SKM-1 treated with dmso at 0.1 percent for 144 hours (cell line): ENCODE measurements at regions not wholly inside any gene's neighbourhood (a gene's known extent, or its start where the extent isn't known, plus 50 kb on each side); places are given as distances from the start of the nearest gene placed in this dataset.

Experiments used
- DNase-seq: peaks from one replicate; lab custom pipeline; 2025; ENCODE audit not compliant: unreplicated experiment; lab: John Stamatoyannopoulos, UW

DNA sequence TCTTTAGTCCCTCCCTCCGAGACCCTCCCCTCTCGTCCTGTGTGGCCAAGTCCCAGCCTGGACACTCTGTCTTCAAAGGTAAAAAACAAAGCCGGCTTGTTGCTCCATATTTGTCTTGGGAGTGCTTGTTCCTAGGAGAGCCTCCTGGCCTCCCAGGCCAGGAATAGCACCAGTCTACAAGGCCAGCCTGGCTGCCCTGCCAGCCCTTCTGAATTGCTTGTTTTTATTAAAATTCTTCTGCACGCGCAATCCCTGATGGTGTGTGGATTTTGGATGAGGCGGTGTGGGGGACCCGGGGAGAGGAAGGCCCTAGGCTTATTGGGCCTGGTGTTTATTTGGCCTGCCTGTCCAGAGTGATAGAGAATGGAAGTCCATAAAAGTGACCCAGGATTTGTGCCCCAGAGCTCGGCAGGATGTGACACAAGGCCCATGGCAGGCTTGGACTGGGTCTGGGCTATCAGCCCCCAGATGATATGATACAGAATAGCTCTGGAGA lies 297.3 kb downstream of the CYP26B1 start:
- DNase-seq: no peak

DNA sequence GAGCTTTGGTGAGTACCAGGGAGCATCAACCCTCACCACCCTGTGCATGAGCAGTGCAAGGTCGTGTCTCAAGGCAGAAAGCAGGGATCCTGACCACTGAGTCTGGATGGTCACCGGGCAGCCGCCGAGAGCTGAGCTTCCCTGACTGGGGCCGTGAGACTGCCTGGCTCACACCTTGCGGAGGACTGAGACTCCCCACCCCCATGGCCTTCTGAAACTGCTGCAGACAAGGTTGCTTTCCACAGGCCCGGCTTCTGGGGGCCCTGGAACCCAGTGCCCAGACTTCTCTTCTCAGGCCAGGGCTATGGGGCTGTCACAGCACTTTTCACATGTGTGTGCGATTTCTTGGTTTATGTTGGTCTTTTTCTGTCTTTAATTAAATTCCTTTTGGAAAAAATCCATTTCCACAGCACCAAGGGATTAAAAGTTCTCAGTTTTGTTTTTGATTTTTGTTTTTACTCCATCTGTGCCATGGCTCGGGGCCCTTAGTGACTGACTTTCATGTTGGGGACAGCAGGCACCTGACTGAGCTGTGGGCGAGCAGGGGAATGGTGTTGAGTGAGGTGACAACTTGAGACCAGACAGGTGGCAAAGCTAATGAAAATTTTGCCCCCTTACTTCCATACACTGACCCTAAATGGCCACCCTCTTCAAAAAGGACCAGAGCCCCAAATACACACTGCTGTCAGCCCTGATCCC lies 297.9 kb downstream of the CYP26B1 start:
- DNase-seq: no peak

DNA sequence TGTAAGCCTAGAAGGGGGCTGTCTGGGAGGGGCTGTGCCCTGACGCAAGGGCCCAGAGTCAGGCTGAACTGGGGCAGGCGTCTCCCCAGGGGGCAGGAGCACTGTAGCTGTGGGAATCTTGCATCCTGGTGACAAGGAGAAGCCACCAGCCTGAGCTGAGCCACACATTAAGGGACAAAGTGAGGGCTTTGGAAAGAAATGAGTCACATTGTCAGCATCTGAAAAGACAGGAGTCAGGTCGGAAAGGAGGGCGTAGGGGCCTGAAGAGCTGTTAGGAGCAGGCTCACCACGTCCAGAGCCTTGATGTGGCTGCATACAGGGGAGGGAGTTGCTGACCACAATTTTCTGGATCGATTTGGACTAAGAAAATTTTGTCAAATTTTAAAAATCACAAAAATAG lies 298.6 kb downstream of the CYP26B1 start:
- no peak for DNase-seq

DNA sequence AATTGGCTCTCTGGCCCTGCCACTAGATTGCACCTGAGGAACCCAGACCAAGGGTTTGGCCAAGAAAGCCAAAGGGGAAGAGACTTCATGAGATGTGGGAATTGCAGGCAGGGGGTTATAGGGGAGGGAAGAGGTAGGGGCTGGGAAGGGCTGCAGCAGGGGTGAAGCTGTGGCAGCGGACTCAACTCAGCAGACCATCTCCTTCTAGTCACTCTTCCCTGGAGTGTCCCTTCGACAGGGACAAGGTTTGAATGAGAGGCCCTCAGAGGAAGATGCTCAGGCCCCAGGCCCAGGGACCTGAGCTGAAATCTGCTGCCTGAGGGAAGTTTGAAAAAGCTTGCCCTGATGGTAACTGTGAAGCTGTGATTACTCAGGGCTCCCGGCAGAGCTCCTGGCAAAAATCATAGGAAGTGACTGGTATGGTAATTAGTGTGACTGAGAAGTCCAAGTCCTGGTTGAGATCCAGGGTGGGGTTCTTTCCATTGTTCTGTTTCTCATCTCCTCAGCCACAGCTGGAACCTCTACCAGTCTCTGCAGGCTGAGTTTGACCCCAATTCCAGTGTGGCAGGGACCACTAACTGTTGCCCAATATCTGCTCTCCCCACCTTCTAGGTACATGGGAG lies 300.9 kb downstream of the CYP26B1 start:
- no peak for DNase-seq

DNA sequence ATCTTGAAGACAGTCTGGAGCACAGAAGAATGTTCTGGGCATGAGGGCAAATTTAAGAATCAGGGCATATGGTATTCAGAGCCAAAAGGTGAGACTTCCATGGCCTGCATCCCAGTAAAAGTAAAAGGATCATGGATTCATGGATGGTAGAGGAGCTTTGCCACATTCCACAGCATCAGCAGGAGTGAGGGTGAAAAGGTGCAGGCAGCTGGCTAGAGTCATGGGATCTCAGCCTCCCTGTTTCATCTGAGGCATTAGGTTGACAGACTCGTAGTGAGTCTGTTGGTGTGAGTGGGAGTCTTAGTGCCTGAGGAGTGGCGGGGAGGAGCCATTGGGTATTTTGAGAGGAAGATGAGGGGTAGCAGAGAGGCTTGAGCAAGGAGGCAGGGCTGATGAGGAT lies 301.6 kb downstream of the CYP26B1 start:
- DNase-seq: no peak

DNA sequence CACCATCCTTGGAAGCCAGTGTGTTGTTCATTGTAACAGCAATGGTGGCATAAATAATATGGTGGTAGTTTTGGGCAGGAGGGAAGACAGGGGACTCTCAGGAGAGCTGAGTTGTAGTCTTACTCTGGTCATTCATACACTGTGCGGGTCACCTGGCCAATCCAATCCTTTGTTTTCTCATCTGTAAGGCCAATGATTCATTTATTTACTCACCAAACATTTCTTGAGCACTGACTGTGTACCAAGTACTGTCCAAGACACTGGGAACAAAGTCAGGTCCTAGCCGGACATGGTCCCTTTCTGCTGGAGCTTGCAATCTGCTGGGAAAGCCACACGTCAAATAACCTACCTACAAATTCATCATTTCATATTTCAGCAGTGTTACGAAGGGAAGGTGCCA lies 302.7 kb downstream of the CYP26B1 start:
- no peak for DNase-seq

DNA sequence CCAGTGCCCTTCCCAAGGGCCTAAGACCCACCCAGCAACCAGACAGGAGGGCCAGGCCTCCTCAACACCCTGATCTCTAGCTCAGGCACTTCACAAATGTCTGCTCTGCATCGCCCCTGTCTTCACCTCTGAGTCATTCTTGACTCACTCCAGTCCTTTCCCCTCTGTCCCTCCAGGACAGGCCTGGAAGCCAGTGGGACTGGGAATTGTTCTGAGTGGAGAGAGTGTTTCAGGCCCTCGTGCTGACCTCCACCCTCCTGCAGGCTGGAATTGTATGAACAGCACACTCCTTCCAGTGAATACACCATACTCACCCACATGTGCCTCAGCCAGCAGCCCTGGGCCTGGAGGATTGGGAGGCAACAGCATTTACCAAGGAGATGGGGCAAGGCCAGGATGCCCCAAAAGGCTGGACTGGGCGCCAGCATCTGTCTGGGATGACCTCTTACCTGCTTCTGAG lies 304.2 kb downstream of the CYP26B1 start:
- no peak for DNase-seq

DNA sequence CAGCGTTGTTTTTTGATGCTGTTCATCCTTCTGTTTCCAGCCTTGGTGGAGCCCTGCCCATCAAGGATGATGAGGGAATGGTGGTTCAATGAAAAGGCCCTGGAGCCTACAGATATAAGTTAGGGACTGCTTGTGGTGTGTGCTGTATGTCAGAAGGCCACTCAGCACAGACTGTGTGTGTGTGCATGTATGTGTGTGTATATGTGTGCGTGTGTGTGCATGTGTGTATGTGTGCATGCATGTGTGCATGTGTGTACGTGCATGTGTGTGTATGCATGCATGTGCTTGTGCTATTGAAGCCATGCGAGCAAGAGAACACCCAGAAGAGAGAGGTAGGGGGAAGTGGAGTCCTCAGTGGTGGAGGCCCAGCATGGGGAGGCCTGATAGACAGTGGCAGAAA lies 304.9 kb downstream of the CYP26B1 start:
- DNase-seq: no peak

DNA sequence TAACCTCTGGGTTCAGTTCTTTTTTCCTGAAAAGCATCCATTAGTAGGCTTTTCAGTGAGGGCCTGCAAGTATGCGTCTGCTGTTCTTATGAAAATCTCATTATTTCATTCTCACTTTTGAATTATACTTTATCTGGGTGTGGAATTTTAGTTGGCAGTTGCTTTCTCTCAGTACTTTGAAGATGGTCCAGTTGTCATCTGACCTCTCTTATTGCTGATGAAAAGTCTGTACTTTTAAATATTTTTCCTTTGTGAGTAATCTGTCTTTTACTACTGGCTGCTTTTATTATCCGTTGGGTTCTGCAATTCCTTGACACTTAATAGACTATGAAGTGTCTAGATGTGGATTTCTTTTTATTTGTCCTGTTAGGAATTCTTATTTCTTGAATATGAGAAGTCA lies 307.8 kb downstream of the CYP26B1 start:
- no peak for DNase-seq

DNA sequence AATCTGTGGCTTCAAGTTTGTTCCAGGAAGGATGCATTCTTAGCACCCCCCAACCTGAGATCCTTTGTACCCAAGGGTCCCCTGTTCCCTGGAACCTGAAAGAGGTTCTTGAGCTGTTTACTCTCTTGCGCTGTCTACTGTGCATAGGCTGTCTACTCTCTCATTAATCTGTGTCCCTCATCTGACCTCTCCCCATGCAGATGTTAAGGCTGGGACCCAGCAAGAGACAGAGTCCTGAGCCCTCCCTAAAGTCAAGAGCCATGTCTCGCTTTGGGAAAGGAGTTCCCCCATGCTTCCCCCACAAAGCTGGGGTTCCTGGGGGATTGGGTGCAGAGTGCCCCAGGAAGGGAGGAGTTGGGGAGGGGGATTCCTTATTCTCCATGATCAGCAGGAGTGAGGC lies 312.9 kb downstream of the CYP26B1 start:
- no peak for DNase-seq

DNA sequence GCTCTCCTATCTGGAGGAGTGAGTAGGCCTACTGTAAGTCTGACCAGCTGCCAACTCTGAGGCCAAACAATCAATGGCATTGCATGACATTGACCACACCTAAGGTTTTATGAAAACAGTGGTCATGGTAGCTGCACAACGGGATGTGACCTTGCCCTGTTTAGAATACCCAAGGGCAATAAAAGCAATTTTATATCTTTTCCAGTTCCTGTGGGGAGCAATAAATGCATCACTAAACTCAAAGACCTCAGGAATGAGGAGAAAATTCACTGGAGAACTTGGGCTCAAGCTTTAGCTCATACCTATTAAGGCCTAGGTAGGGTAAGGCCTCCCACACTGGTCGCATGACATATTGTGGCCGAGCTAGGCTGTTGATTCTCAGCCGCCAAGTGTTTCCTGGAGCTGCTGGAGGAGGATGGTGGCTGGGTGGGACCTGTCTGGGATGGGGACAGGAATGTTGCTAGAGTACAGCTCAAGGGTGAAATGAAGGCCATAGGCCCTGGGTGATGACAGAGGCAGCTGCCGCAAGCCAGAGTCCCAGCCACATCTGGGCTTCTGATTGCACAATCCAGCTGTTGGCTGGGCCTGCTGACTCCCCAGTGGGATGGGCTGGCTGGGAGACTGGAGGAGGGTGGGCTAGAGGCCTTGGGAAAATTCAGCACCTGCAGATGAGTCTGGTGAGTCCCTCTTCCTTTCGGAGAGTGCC lies 313.7 kb downstream of the CYP26B1 start:
- no peak for DNase-seq

DNA sequence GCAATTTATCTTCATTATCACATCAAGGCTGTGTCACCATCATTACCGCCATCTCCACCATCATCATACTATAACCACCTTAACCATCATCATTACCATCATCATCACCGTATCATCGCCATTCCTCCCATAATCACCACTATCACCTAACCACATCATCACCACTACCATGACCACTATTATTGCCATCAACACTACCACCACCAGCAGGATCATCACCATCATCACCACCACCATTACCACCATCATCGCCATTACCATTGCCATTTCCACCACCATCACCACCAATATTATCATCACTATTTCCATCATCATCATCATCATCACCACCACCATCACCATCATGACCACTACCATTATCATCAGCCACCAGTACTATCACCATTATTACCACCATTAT lies 314.4 kb downstream of the CYP26B1 start:
- DNase-seq: no peak

DNA sequence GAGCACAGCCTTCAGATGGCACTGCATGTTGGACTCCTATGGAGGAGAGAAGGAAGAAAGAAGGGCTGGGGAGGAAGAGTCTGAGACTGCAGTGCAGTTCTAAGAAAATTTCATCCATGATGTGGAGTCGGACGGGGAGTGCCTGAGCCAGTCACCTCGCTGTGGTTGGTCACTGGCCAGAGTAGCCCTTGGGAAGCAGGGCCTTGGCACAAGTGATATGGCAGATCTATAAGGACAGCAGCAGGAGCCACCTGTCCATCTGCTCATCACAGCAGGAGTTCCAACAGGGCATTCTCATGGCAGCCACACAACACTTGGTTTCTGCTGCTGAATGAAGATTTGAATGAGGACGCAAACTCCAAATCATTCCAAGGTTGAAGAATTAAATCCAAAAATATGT lies 314.8 kb downstream of the CYP26B1 start:
- DNase-seq: no peak

DNA sequence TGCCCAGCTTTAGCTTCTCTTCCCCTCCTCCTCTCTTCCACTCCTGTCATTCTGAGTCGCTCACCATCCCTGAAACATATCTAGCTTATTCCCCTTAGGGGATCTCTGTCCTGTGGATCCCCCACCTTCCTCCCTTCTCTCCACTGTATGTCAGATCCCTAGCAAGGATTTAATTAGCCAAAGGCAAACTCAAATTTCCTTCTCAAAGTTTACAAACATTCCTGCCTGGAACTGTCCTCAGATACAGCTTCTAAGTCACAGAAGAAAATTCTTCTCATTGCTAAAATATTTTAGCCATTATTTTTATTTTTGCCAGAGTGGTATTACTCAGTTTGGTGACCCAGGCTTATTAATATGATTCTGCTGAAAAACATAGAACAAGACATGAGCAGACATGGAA lies 315.3 kb downstream of the CYP26B1 start:
- DNase-seq: no peak

DNA sequence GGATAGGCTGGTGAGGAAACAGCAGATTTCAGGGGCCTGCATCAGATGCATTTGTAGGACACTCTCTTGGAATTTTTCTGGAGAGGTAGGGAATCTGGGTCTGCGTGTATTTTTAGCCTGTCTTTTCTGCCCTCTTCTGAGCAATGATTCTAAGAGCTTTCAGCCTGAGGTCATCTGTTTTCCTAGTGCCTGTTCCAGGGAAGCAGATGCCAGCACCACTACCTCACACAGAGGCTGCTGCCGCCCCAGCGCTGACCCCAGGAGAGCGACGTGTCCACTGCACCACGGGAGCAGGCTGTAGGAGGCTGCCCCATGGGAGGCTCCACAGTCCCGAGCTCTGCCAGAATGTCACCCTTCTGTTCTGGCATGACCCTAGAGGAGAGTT lies 316.5 kb downstream of the CYP26B1 start:
- no peak for DNase-seq

DNA sequence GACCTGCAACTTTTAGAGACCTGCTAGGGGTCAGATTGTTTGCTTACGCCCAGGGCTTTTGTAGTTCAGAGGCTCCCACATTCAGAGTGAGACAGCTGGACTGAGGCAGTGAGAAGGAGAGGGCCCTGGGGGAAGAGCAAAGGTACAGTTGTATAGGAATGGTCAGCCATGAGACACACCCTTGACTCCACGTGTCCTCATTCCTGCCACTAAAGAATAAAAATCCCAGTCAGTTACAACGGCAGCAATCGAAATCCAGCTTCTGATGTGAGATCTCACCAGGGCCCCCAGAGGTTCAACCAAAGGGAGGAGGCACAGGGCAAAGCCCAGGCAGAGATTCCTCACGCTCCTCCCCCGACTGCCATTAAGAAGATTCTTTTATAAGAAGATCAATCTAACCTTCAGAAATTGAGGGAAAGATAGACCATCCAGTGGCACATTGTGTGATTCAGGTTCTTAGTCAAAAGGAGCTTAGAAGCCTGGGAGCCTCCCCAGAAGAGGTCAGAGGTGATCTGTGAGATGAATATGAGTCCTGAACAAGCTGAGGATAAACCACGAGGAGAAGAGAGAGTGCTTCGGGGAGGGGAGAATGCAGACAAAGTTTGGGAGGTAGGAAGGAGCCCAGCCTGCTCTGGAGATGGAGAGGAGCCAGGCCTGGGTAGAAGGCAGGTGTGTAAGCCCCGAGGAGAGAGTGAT lies 317.0 kb downstream of the CYP26B1 start:
- no peak for DNase-seq

DNA sequence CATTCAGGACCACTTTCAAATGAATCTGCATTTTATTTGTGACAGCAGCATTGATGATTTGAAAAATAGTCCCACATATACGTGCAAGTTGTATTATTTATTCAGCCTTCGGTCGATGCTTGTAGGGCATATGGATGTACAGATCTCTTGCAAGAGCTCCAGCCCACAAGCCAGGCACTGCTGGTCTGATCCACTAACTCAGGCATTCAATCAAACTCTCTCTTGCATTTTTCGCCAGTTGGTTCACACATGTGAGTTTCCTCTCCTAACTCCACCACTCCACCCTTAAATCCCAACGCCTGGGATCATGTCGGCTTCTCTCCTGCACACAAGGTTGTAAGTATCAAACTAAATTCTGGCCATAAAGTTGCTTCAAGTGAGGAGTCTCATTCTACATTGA lies 318.7 kb downstream of the CYP26B1 start:
- no peak for DNase-seq

DNA sequence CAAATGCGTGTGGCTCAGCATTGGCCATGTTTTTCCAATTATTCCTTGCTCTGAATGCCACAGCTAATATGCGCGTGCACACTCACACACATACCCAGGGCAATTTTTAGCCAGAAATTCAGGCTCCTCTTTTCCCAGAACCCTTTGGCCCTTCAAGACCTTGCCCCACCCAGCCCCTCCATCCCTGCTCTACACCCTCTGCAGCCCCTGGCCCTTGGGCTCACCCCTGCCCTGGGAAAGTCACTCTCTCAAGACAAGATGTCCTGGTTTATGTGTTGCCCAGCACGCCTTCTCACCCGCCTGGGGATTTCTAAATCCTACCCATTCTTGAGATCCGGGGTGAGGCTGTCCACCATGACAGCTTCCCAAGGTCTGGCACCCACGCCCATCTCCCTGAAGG lies 319.7 kb downstream of the CYP26B1 start:
- DNase-seq: no peak

DNA sequence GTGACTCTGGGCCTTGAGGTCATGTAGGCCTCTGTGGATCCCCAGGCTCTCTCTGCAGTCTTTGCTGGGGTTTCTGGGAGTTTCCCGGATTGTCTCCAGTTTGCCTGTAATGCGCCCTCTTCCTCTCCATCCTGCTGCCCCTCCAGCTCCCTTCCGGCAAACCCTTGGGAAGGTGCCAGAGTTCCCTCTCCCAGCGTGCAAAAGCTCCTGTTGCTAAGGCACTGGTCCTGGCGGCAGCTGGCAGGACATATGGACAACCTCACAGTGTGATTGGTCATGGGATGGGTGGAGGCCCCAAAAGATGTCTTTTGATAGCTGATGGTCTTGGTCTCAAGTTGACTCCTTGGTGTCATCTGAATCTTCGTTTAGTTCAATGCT lies 320.1 kb downstream of the CYP26B1 start:
- no peak for DNase-seq

DNA sequence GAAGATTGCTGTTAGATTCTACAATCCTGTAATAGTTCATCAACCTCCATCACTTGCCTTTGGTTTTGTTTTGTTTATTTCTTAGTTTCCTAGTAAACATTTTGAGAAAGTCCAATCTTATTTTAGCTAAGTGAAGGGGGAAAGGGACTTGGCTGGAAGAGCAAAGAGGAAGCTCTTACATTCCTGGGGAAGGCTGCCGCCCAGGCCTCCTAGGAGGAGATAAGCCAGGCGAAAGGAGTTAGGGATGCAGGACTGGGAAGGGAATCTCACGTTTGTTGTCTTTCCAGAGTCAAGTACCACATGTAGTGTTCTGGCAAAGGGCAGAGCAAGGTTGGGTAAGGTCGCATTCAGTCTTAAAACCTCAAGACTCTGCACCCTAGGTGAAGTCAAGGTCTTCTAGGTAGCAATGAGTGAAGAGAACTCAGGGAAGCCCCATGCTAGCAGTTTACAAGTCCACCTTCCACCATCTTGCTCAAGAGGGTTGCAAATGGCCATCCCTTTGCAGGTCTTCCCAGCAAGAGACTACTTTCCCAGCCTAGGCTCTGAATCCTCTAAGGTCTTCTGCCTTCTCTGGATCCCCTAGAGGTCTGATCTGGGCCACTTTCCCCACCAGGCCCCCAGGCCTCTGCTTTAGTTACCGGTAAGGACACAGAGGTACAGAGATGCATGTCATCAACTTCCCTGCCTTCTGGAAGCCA lies 320.7 kb downstream of the CYP26B1 start:
- no peak for DNase-seq

DNA sequence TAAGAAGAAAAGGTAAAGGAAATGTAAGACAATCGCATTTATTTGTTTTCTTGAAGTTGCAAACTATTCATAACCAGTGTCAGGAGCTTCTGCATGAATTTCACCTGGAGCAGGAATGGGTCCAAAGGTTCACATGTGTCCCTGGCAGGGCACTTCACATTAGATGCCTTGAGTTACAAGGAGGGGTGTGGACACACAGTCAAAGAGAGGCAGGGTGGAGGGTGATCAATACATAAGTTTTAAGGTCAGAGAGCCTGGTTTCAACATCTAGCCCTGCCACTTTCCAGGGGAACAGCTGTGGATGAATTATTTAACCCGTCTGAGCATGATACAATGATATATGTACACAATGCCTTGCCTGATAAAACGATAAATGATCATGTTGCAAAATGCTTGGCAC lies 321.4 kb downstream of the CYP26B1 start:
- DNase-seq: no peak
